WERI-Rb-1 (cell line): ENCODE measurements at regions not wholly inside any gene's neighbourhood (a gene's known extent, or its start where the extent isn't known, plus 50 kb on each side); places are given as distances from the start of the nearest gene placed in this dataset.

Source experiments
- DNase-seq: peaks from one replicate; pipeline ENCODE4 v3.0.0-alpha.2; 2020
- H3K27ac ChIP-seq: fragments of 250-450 bp; sonication (Bioruptor Pico); 2 replicates; pipeline ENCODE4 v1.5.1; 2020; ENCODE audit warnings: mild to moderate bottlenecking, moderate library complexity
- H3K27me3 ChIP-seq: fragments of 250-450 bp; sonication (Bioruptor Pico); 2 replicates; pipeline ENCODE4 v1.5.1; 2021; ENCODE audit warnings: mild to moderate bottlenecking, low read depth, moderate library complexity; ENCODE audit not compliant: insufficient read depth, severe bottlenecking
- H3K36me3 ChIP-seq: fragments of 250-450 bp; sonication (Bioruptor Pico); 2 replicates; pipeline ENCODE4 v1.5.1; 2020; ENCODE audit warnings: mild to moderate bottlenecking, moderate library complexity
- H3K4me3 ChIP-seq: 2 replicates; pipeline ENCODE4 v1.5.1; 2011; ENCODE audit warnings: low read depth, mild to moderate bottlenecking, control low read depth, low read length
- H3K9me3 ChIP-seq: fragments of 250-450 bp; sonication (Bioruptor Pico); 2 replicates; pipeline ENCODE4 v1.5.1; 2021; ENCODE audit warnings: mild to moderate bottlenecking, moderate library complexity; ENCODE audit not compliant: severe bottlenecking
- CTCF ChIP-seq: IDR thresholded peaks from 2 replicates; pipeline ENCODE4 v1.5.1; 2011; ENCODE audit warnings: low read depth, mild to moderate bottlenecking, control low read depth, inconsistent platforms, low read length

- peak overlapping the region; percentile 58 for H3K27ac ChIP-seq
- H3K9me3 ChIP-seq = no peaks in the 10 kb centered on the region
- no peak overlapping the region for H3K4me3 ChIP-seq
- H3K27me3 ChIP-seq = no peaks in the 10 kb centered on the region
- TF ChIP-seq CTCF = no peak
- peak; percentile 83 for DNase-seq
- no peaks in the 10 kb centered on the region for H3K36me3 ChIP-seq
Observed at GRCh38 chr20:41717483-41717882, 99.3 kb upstream of the CHD6 start.

- Histone ChIP-seq H3K27ac (peak overlapping the region; percentile 58; the same call in 1 of the 2 replicates), H3K27me3 (no peaks in the 10 kb centered on the region), H3K4me3 (no peak overlapping the region), H3K36me3 (no peaks in the 10 kb centered on the region), H3K9me3 (no peaks in the 10 kb centered on the region)
- no peak for DNase-seq
- TF ChIP-seq CTCF = no peak
Observed at GRCh38 chr20:41716911-41717310, 98.7 kb upstream of the CHD6 start.

- H3K27ac ChIP-seq = no peak overlapping the region
- H3K9me3 ChIP-seq = no peaks in the 10 kb centered on the region
- H3K36me3 ChIP-seq = no peaks in the 10 kb centered on the region
- no peak overlapping the region for H3K4me3 ChIP-seq
- DNase-seq = no peak
- H3K27me3 ChIP-seq = no peaks in the 10 kb centered on the region
- TF ChIP-seq CTCF = no peak
Observed at GRCh38 chr20:41716436-41716835, 98.3 kb upstream of the CHD6 start.

- Histone ChIP-seq H3K4me3 (no peak overlapping the region), H3K36me3 (no peaks in the 10 kb centered on the region), H3K9me3 (no peaks in the 10 kb centered on the region), H3K27me3 (no peaks in the 10 kb centered on the region), H3K27ac (no peak overlapping the region)
- no peak for TF ChIP-seq CTCF
- DNase-seq = no peak
Observed at GRCh38 chr20:41715526-41715925, 97.3 kb upstream of the CHD6 start.

- no peaks in the 10 kb centered on the region for H3K36me3 ChIP-seq
Observed at GRCh38 chr20:41714030-41714429, 95.9 kb upstream of the CHD6 start.

More at GRCh38 chr20:41714030-41714429, 95.9 kb upstream of the CHD6 start:
- no peaks in the 10 kb centered on the region for H3K9me3 ChIP-seq
- no peak overlapping the region for H3K27ac ChIP-seq
- H3K27me3 ChIP-seq = no peaks in the 10 kb centered on the region
- TF ChIP-seq CTCF = no peak
- no peak overlapping the region for H3K4me3 ChIP-seq
- DNase-seq = no peak
